Loucy (cell line): ENCODE measurements at regions not wholly inside any gene's neighbourhood (a gene's known extent, or its start where the extent isn't known, plus 50 kb on each side); places are given as distances from the start of the nearest gene placed in this dataset.

Experiments
- H2AFZ ChIP-seq: fragments of 200-600 bp; sonication (generic); 2 replicates; pipeline ENCODE4 v1.6.0; 2016; ENCODE audit warnings: antibody characterized with exemption, mild to moderate bottlenecking, low read length, moderate library complexity
- H3F3A ChIP-seq: fragments of 200-600 bp; 2 replicates; pipeline ENCODE4 v1.6.0; 2016; ENCODE audit warnings: antibody characterized with exemption, low read depth, mild to moderate bottlenecking
- H3K27me3 ChIP-seq: fragments of 200-600 bp; sonication (generic); 2 replicates; pipeline ENCODE4 v1.6.1; 2014; ENCODE audit warnings: low read length, mild to moderate bottlenecking; ENCODE audit not compliant: insufficient read depth, poor library complexity, severe bottlenecking
- H3K36me3 ChIP-seq: fragments of 200-600 bp; sonication (generic); 2 replicates; pipeline ENCODE4 v1.6.1; 2016; ENCODE audit warnings: low read length; ENCODE audit not compliant: insufficient read depth
- H3K4me1 ChIP-seq: fragments of 200-600 bp; sonication (generic); 2 replicates; pipeline ENCODE4 v1.5.1; 2014; ENCODE audit warnings: low read length, mild to moderate bottlenecking; ENCODE audit not compliant: insufficient read depth, poor library complexity, severe bottlenecking
- H3K4me2 ChIP-seq: fragments of 200-600 bp; sonication (generic); 2 replicates; pipeline ENCODE4 v1.6.0; 2014; ENCODE audit warnings: antibody characterized with exemption, low read length, low read depth, mild to moderate bottlenecking; ENCODE audit not compliant: poor library complexity, severe bottlenecking
- H3K4me3 ChIP-seq: fragments of 200-600 bp; sonication (generic); 2 replicates; pipeline ENCODE4 v1.5.1; 2014; ENCODE audit warnings: low read length, mild to moderate bottlenecking, mixed read lengths; ENCODE audit not compliant: poor library complexity, severe bottlenecking
- H3K79me2 ChIP-seq: fragments of 200-600 bp; sonication (generic); 2 replicates; pipeline ENCODE4 v1.6.1; 2014; ENCODE audit warnings: low read length; ENCODE audit not compliant: insufficient read depth
- H3K9ac ChIP-seq: fragments of 200-600 bp; sonication (generic); 2 replicates; pipeline ENCODE4 v1.6.0; 2014; ENCODE audit warnings: mild to moderate bottlenecking, low read depth, low read length, moderate library complexity; ENCODE audit not compliant: poor library complexity, severe bottlenecking
- H3K9me2 ChIP-seq: fragments of 200-600 bp; sonication (generic); replicated peaks from 2 replicates; pipeline ENCODE4 v1.6.1; 2016; ENCODE audit warnings: low read depth, low read length, mixed read lengths
- H3K9me3 ChIP-seq: fragments of 200-600 bp; sonication (generic); 2 replicates; pipeline ENCODE4 v1.6.1; 2014; ENCODE audit warnings: mild to moderate bottlenecking, antibody characterized with exemption, low read length, low read depth; ENCODE audit not compliant: insufficient read depth
- H4K20me1 ChIP-seq: fragments of 200-600 bp; sonication (generic); 2 replicates; pipeline ENCODE4 v1.6.0; 2014; ENCODE audit warnings: antibody characterized with exemption, low read length, mild to moderate bottlenecking; ENCODE audit not compliant: insufficient read depth, poor library complexity, severe bottlenecking
- EZH2phosphoT487 ChIP-seq: fragments of 200-600 bp; IDR thresholded peaks from 2 replicates; pipeline ENCODE4 v1.6.1; 2018; ENCODE audit warnings: antibody characterized with exemption, mild to moderate bottlenecking, moderate library complexity, borderline replicate concordance
- TF ChIP-seq, protein P1 (sequence below): fragments of 200-600 bp; sonication (generic); conservative IDR thresholded peaks from 2 replicates; pipeline ENCODE4 v1.5.1; 2014; ENCODE audit warnings: mild to moderate bottlenecking, antibody characterized with exemption, low read length

DNA sequence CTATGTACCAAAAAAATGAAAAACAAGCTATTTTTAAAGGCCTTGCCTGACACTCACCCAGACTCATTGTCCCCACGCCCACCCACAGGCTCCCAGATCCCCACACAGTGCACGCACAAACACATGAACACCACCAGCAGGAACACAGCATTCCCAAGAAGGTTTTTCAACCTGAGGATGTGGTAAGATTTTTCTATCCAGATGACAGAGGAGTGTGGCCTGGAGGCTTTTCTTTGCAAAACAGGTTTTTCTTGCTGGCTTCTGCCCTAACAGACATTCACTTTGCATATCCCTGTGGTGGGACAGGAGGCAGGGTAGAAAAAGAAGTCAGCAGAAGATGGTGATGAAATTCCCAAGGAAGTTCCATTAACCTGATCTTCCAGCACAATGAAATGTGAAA, 97.8 kb downstream of the KLF12 start:
- H2AFZ ChIP-seq = no peak overlapping the region
- no peak for TF ChIP-seq EZH2phosphoT487
- TF ChIP-seq, protein P1, sequence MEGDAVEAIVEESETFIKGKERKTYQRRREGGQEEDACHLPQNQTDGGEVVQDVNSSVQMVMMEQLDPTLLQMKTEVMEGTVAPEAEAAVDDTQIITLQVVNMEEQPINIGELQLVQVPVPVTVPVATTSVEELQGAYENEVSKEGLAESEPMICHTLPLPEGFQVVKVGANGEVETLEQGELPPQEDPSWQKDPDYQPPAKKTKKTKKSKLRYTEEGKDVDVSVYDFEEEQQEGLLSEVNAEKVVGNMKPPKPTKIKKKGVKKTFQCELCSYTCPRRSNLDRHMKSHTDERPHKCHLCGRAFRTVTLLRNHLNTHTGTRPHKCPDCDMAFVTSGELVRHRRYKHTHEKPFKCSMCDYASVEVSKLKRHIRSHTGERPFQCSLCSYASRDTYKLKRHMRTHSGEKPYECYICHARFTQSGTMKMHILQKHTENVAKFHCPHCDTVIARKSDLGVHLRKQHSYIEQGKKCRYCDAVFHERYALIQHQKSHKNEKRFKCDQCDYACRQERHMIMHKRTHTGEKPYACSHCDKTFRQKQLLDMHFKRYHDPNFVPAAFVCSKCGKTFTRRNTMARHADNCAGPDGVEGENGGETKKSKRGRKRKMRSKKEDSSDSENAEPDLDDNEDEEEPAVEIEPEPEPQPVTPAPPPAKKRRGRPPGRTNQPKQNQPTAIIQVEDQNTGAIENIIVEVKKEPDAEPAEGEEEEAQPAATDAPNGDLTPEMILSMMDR = no peak

DNA sequence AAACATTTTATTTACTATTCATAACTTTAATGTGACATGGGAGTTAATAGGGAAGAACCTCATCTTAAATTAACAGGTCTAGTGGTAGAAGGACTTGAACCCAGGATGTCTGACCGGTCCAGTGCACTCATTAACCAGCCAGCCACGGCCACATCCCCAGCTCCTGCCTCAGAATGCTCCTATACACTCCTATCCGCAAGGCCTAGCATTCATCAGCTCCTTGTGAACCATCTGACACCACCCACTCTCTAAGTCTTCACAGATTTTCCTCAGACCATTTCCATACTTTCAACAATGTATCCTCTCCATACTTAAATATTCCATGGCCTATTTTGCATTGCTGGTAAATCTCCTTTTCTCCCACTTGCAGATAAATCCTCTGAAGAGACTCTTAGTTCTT, 98.3 kb downstream of the KLF12 start:
- no peak overlapping the region for H3K9ac ChIP-seq
- no peak overlapping the region for H3K4me2 ChIP-seq

More for the DNA sequence above, 97.8 kb downstream of the KLF12 start:
- Histone ChIP-seq H3F3A (no peaks in the 10 kb centered on the region), H4K20me1 (peaks cover 12% of the 10 kb centered on the region), H3K4me1 (peaks cover 13% of the 10 kb centered on the region), H3K9me2 (no peaks in the 10 kb centered on the region), H3K36me3 (no peaks in the 10 kb centered on the region; the same call in 1 of the 2 replicates), H3K9me3 (no peaks in the 10 kb centered on the region), H3K79me2 (peaks cover 54% of the 10 kb centered on the region), H3K4me2 (no peak overlapping the region), H3K9ac (no peak overlapping the region), H3K4me3 (no peak overlapping the region), H3K27me3 (no peaks in the 10 kb centered on the region)

DNA sequence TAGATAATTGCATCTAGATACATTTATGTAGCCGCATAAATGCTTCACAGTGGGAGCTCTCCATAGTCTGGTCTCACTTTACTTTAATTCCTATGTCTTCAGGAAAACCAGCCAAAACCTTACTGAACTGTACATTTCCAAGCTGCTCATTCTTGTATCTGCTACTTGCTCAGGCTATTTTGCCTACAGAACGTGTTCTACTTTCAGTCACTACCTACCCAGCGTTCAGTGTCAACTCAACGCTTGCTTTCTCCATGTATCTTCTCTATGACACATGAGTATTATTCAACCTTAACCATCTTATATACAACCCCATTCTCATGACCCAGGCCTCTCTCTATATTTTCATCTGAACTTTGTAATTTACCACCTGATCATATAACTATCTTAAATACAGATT, 101.9 kb downstream of the KLF12 start:
- Histone ChIP-seq H3K4me2 (no peak overlapping the region), H3K79me2 (peaks cover 46% of the 10 kb centered on the region), H3K4me1 (peaks cover 12% of the 10 kb centered on the region), H3K4me3 (no peak overlapping the region), H3F3A (no peaks in the 10 kb centered on the region), H3K36me3 (no peaks in the 10 kb centered on the region; the same call in 1 of the 2 replicates), H2AFZ (no peak overlapping the region), H3K9me3 (no peaks in the 10 kb centered on the region), H4K20me1 (peaks cover 3% of the 10 kb centered on the region), H3K27me3 (no peaks in the 10 kb centered on the region), H3K9ac (no peak overlapping the region), H3K9me2 (no peaks in the 10 kb centered on the region)
- no peak for TF ChIP-seq EZH2phosphoT487
- TF ChIP-seq, protein P1 = no peak

More for the DNA sequence above, 98.3 kb downstream of the KLF12 start:
- no peaks in the 10 kb centered on the region for H3K9me2 ChIP-seq
- peaks cover 13% of the 10 kb centered on the region for H3K4me1 ChIP-seq
- H4K20me1 ChIP-seq = peaks cover 12% of the 10 kb centered on the region
- no peaks in the 10 kb centered on the region for H3K9me3 ChIP-seq
- no peak for TF ChIP-seq EZH2phosphoT487
- TF ChIP-seq, protein P1 = no peak
- no peaks in the 10 kb centered on the region for H3K27me3 ChIP-seq
- H2AFZ ChIP-seq = no peak overlapping the region
- H3K4me3 ChIP-seq = no peak overlapping the region
- H3F3A ChIP-seq = no peaks in the 10 kb centered on the region
- H3K79me2 ChIP-seq = peaks cover 54% of the 10 kb centered on the region
- no peaks in the 10 kb centered on the region; the same call in 1 of the 2 replicates for H3K36me3 ChIP-seq
